PC-3 (cell line): ENCODE measurements at regions not wholly inside any gene's neighbourhood (a gene's known extent, or its start where the extent isn't known, plus 50 kb on each side); places are given as distances from the start of the nearest gene placed in this dataset.

Source experiments
- CTCF ChIP-seq: fragments of 300-600 bp; sonication (generic); conservative IDR thresholded peaks from 2 replicates; pipeline ENCODE4 v1.5.1; 2017; ENCODE audit warnings: antibody characterized with exemption, low read depth, mild to moderate bottlenecking, low read length
- EZH2 ChIP-seq: fragments of 300-600 bp; sonication (generic); IDR thresholded peaks from one replicate; pipeline ENCODE4 v1.6.1; 2017; ENCODE audit warnings: antibody characterized with exemption, mild to moderate bottlenecking, low read length; ENCODE audit not compliant: unreplicated experiment

DNA sequence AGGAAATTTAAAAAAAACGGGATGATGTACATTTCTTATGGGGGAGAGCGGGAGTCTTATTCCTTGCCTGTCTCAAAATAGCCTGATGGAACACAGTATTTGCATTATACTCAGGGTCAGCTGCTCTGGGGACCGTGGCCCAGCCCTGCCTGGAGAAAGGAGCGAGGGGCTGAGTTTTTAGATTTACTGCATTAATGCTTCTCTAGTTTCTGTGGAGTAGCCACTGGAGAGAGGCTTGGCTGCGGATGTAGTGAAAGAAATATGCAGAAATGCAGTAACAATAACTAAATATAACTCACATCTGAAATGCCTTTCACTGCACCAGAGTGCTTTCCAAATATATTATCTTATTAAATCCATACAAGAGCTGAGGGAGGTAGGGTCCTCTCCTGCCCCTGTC is 87.6 kb upstream of the MAP1LC3B2 start:
- no peak for TF ChIP-seq CTCF
- TF ChIP-seq EZH2, result no peak
